ENCODE measurements at regions not wholly inside any gene's neighbourhood (a gene's known extent, or its start where the extent isn't known, plus 50 kb on each side); places are given as distances from the start of the nearest gene placed in this dataset.

DNA sequence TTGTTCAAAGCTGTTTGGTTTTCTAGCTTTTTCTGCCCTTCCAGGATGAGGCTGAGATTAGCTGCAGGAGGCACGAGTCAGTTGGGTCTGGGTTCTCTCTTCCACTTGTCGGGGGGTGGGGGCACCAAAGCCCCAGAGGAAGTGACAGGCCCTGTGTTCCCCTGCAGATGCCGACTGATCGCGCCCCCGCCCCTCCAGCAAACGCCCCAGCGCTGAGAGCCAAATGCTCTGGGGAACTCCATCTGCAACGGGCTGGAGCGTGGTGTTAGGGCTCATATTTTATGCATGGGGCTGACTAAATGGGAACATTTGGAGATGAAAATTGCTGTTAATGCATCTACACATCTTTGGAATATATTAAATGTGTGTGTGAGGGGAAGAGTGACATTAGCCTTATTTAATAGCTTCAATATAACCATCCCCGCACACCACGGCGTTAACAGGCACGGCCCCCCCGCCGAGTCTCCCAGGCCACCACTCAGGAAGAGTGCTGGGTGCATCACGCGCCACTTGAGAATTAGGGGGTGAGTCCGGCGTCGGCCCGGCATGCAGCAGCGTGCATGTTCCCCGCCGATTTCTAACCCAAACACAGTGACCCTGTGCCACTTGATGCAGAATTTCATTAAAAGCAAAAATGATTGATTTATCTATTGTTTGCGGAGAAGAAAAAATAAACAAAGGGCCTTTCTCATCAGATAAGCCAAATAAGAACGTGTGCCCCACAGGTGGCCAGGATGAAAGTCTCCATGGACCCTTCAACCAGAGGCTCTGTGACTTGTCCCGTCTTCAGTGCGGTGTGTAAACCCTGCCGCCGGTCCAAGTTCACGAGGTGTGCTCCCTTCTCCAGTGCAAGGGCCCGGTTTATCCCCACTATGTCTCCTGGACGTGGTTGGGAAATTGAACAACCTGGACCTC lies 165.0 kb upstream of the RTL1 start:
- dilution Hi-C loops (cut with HindIII; ENCODE audit: low sequenced_read_pairs, unreplicated experiment): no loop called here
- no peak for TF ChIP-seq MXI1 (IDR thresholded peaks at IDR 0.05; ENCODE audit: borderline replicate concordance, low read depth, low read length)
- no peak for TF ChIP-seq RAD21 (IDR thresholded peaks at IDR 0.05; ENCODE audit: low read length)
- no peak for TF ChIP-seq RFX5 (IDR thresholded peaks at IDR 0.05; ENCODE audit: low read depth, low read length)
- no peak for TF ChIP-seq FOS (IDR thresholded peaks at IDR 0.05; ENCODE audit: low read depth, low read length)
- no peak for TF ChIP-seq USF2 (IDR thresholded peaks at IDR 0.05; ENCODE audit: low read depth, low read length)
- TF ChIP-seq, protein P1, sequence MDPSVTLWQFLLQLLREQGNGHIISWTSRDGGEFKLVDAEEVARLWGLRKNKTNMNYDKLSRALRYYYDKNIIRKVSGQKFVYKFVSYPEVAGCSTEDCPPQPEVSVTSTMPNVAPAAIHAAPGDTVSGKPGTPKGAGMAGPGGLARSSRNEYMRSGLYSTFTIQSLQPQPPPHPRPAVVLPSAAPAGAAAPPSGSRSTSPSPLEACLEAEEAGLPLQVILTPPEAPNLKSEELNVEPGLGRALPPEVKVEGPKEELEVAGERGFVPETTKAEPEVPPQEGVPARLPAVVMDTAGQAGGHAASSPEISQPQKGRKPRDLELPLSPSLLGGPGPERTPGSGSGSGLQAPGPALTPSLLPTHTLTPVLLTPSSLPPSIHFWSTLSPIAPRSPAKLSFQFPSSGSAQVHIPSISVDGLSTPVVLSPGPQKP (IDR thresholded peaks at IDR 0.05; ENCODE audit: borderline replicate concordance, low read depth, low read length): no peak
- TF ChIP-seq MAZ (IDR thresholded peaks at IDR 0.05; ENCODE audit: borderline replicate concordance, low read depth, low read length): no peak
- no peak for TF ChIP-seq RCOR1 (IDR thresholded peaks at IDR 0.05; ENCODE audit: insufficient replicate concordance, low read length)
- no peak for TF ChIP-seq NFE2L2 (IDR thresholded peaks at IDR 0.05; ENCODE audit: low read depth, low read length)
- no peak for TF ChIP-seq CEBPB (IDR thresholded peaks at IDR 0.05; ENCODE audit: low read depth, low read length)
- TF ChIP-seq SMC3 (IDR thresholded peaks at IDR 0.05; ENCODE audit: low read depth, low read length): no peak
- TF ChIP-seq POLR2A (IDR thresholded peaks at IDR 0.05; ENCODE audit: low read depth, low read length): no peak
- TF ChIP-seq, protein P2, sequence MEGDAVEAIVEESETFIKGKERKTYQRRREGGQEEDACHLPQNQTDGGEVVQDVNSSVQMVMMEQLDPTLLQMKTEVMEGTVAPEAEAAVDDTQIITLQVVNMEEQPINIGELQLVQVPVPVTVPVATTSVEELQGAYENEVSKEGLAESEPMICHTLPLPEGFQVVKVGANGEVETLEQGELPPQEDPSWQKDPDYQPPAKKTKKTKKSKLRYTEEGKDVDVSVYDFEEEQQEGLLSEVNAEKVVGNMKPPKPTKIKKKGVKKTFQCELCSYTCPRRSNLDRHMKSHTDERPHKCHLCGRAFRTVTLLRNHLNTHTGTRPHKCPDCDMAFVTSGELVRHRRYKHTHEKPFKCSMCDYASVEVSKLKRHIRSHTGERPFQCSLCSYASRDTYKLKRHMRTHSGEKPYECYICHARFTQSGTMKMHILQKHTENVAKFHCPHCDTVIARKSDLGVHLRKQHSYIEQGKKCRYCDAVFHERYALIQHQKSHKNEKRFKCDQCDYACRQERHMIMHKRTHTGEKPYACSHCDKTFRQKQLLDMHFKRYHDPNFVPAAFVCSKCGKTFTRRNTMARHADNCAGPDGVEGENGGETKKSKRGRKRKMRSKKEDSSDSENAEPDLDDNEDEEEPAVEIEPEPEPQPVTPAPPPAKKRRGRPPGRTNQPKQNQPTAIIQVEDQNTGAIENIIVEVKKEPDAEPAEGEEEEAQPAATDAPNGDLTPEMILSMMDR (conservative IDR thresholded peaks at IDR 0.05; ENCODE audit: low read depth, low read length): no peak
- no peak for TF ChIP-seq BHLHE40 (IDR thresholded peaks at IDR 0.05; ENCODE audit: low read depth, low read length)
- TF ChIP-seq MAFK (IDR thresholded peaks at IDR 0.05; ENCODE audit: low read depth, low read length): no peak

More for the DNA sequence above, 165.0 kb upstream of the RTL1 start:
- no peaks in the 10 kb centered on the region for H3K27me3 ChIP-seq (ENCODE audit: control insufficient read depth, insufficient read depth, low read length)
- H3K4me1 ChIP-seq (ENCODE audit: control insufficient read depth, insufficient read depth, low read length): peaks cover 15% of the 10 kb centered on the region
- no peak overlapping the region for H4K91ac ChIP-seq (ENCODE audit: insufficient read depth, low read depth, low read length)
- BruUV-seq (replicated peaks): no TSS peak
- no peak overlapping the region for H3K56ac ChIP-seq (ENCODE audit: extremely low read depth, insufficient read depth, low read length)
- no peak overlapping the region for H2AK5ac ChIP-seq (ENCODE audit: low read depth, low read length)
- no peak overlapping the region for H2AK9ac ChIP-seq (replicated peaks; ENCODE audit: low read depth, low read length, poor library complexity)
- H3K9me1 ChIP-seq (ENCODE audit: insufficient read depth, low read length): peaks cover 14% of the 10 kb centered on the region
- no peak overlapping the region for H3K18ac ChIP-seq (ENCODE audit: low read depth, low read length)
- no peak overlapping the region for H3K23ac ChIP-seq (ENCODE audit: low read depth, low read length)
- POLR2A ChIA-PET (ENCODE audit: unreplicated experiment): no interaction called here
- no peak overlapping the region for H4K8ac ChIP-seq (ENCODE audit: low read depth in 2 of 2, low read length in 2 of 2)
- in situ Hi-C loops (cut with MboI; ENCODE audit: low sequenced_read_pairs) (no loop called here), intact Hi-C loops (cut with micrococcal nuclease) (no loop called here)
- no peak overlapping the region for H4K5ac ChIP-seq (ENCODE audit: low read depth, low read length)
- no peak overlapping the region for H2BK15ac ChIP-seq (ENCODE audit: low read depth, low read length)
- H2BK20ac ChIP-seq (ENCODE audit: low read depth, low read length): no peak overlapping the region
- H3K36me3 ChIP-seq (ENCODE audit: control insufficient read depth, insufficient read depth, low read length): peaks cover 59% of the 10 kb centered on the region
- H2BK5ac ChIP-seq (ENCODE audit: low read depth, low read length, poor library complexity, severe bottlenecking): no peak overlapping the region
- peaks cover 32% of the 10 kb centered on the region for H4K20me1 ChIP-seq (ENCODE audit: insufficient read depth, low read length)
- ATAC-seq (ENCODE audit: low read depth): no peak
- H3K79me1 ChIP-seq (ENCODE audit: low read depth in 1 of 2, low read length in 2 of 2): peaks cover 3 to 23% of the 10 kb centered on the region in 2 experiments; a peak in 1 of 4 replicates
- no peak overlapping the region for H3K9ac ChIP-seq (ENCODE audit: low read depth, low read length)
- no peak overlapping the region for H3K4me3 ChIP-seq (ENCODE audit: insufficient read depth, low read depth, low read length)
- 76% methylated on average over 13 of the region's 34 CpGs; no CpG with 5 or more reads in 1 of the 2 experiments for whole genome bisulfite sequencing, 2 experiments (ENCODE audit: extremely low coverage in 2 of 2, insufficient read length in 1 of 2)
- no peaks in the 10 kb centered on the region for H3K9me3 ChIP-seq (ENCODE audit: control insufficient read depth, insufficient read depth, low read length)
- no peak overlapping the region for H3K14ac ChIP-seq (replicated peaks; ENCODE audit: low read depth, low read length)
- no peak for DNase-seq
- CTCF ChIA-PET: no interaction called here
- H3K4me2 ChIP-seq (ENCODE audit: low read depth, low read length): no peak overlapping the region
- no peak overlapping the region for H2AFZ ChIP-seq (replicated peaks; ENCODE audit: low read length, poor library complexity)
- H3K27ac ChIP-seq (ENCODE audit: insufficient read depth, low read length): no peak overlapping the region
- H2BK120ac ChIP-seq (ENCODE audit: low read depth, low read length): no peak overlapping the region
- H3K4ac ChIP-seq (ENCODE audit: low read depth, low read length): no peak overlapping the region
